ENCODE measurements at regions not wholly inside any gene's neighbourhood (a gene's known extent, or its start where the extent isn't known, plus 50 kb on each side); places are given as distances from the start of the nearest gene placed in this dataset.

GRCh38 chr11:8803973-8804372, 107.0 kb upstream of the AKIP1 start:
- no peak overlapping the region for H3K9ac ChIP-seq (ENCODE audit: insufficient read depth in 1 of 2, low read depth in 2 of 2, low read length in 2 of 2)
- BruUV-seq (replicated peaks): no TSS peak
- CTCF ChIA-PET (ENCODE audit: low intra/inter-chr PET ratio): no interaction called here
- POLR2A ChIA-PET: interaction anchor here (0.6 to 1.0 kb wide), 2 partner anchors 24 to 224 kb away, joined by 3 to 4 read pairs; no protein-coding TSS in a partner anchor
- no peak for TF ChIP-seq XRCC4 (IDR thresholded peaks at IDR 0.05; ENCODE audit: extremely low read depth, insufficient read depth, insufficient read length)
- TF ChIP-seq SNRNP70 (optimal IDR thresholded peaks at IDR 0.05; ENCODE audit: low read depth, low read length): no peak
- no peak for TF ChIP-seq SNAPC5 (CRISPR knock-in tag; IDR thresholded peaks at IDR 0.05)
- TF ChIP-seq CTCF (IDR thresholded peaks at IDR 0.05 in 2 of 3, conservative IDR thresholded peaks at IDR 0.05 in 1 of 3; ENCODE audit: insufficient read depth in 2 of 3, low read depth in 1 of 3, low read length in 3 of 3): no peak
- TF ChIP-seq YY1 (IDR thresholded peaks at IDR 0.05; ENCODE audit: borderline replicate concordance in 1 of 3, control insufficient read depth in 1 of 3, extremely low read depth in 1 of 3, insufficient read depth in 3 of 3, insufficient read length in 1 of 3, insufficient replicate concordance in 2 of 3, low read depth in 1 of 3, low read length in 2 of 3): no peak
- TF ChIP-seq PHF21A (IDR thresholded peaks at IDR 0.05; ENCODE audit: borderline replicate concordance, low read depth): no peak
- TF ChIP-seq SP1 (CRISPR knock-in tag; IDR thresholded peaks at IDR 0.05): no peak
- TF ChIP-seq CHD1 (IDR thresholded peaks at IDR 0.05; ENCODE audit: low read length): no peak
- TF ChIP-seq FOXJ2 (tag; IDR thresholded peaks at IDR 0.05): no peak
- TF ChIP-seq ZZZ3 (IDR thresholded peaks at IDR 0.05): no peak
- no peak for TF ChIP-seq BRCA1 (IDR thresholded peaks at IDR 0.05)
- TF ChIP-seq BRCA1 (CRISPR knock-in tag; IDR thresholded peaks at IDR 0.05): no peak
- TF ChIP-seq TAF1 (IDR thresholded peaks at IDR 0.05; ENCODE audit: control insufficient read depth, extremely low read depth, insufficient read depth, low read length, severe bottlenecking): no peak
- no peak for TF ChIP-seq ZBTB33 (CRISPR knock-in tag; IDR thresholded peaks at IDR 0.05)
- no peak for TF ChIP-seq FOSL1 (tag; conservative IDR thresholded peaks at IDR 0.05)
- no peak for TF ChIP-seq ZNF253 (CRISPR knock-in tag; conservative IDR thresholded peaks at IDR 0.05)
- in situ Hi-C loops (cut with MboI): no loop called here
- H3K27ac ChIP-seq (ENCODE audit: extremely low read depth, low read depth, low read length): no peak overlapping the region
- no peaks in the 10 kb centered on the region for H3K9me3 ChIP-seq (replicated peaks; ENCODE audit: control insufficient read depth, insufficient read depth, low read depth, low read length)
- no peak for FAIRE-seq
- WGBS (ENCODE audit: insufficient coverage, low coverage, missing lambda C conversion rate): 17% methylated on average over 6 of the region's 6 CpGs
- no peaks in the 10 kb centered on the region for H3K36me3 ChIP-seq (ENCODE audit: control insufficient read depth, insufficient read depth, low read length)
- intact Hi-C loops (cut with micrococcal nuclease): no loop called here
- H4K20me1 ChIP-seq (replicated peaks; ENCODE audit: control insufficient read depth, insufficient read depth, low read length): no peaks in the 10 kb centered on the region
- H3K27me3 ChIP-seq (ENCODE audit: control insufficient read depth in 2 of 2, insufficient read depth in 2 of 2, low read length in 2 of 2): peaks cover 10 to 26% of the 10 kb centered on the region in 2 experiments; a peak in 4 of 5 replicates
- no peaks in the 10 kb centered on the region for H3K9me1 ChIP-seq (ENCODE audit: control insufficient read depth, insufficient read depth, low read length)
- H3K79me2 ChIP-seq (ENCODE audit: control insufficient read depth, insufficient read depth, low read length): no peaks in the 10 kb centered on the region
- no peak overlapping the region for H3K4me3 ChIP-seq
- ATAC-seq: peak; percentile 46
- no peak for DNase-seq (ENCODE audit: extremely low read depth in 1 of 4, low spot score in 3 of 4)
- H3K4me1 ChIP-seq (replicated peaks in 1 of 2; ENCODE audit: control insufficient read depth in 2 of 2, insufficient read depth in 2 of 2, low read length in 2 of 2): no peaks in the 10 kb centered on the region
- H3K4me2 ChIP-seq (ENCODE audit: insufficient read depth, low read length): no peak overlapping the region
- no peak overlapping the region for H2AFZ ChIP-seq (ENCODE audit: low read depth, low read length)

Measured in K562 (cell line).